ENCODE measurements at regions not wholly inside any gene's neighbourhood (a gene's known extent, or its start where the extent isn't known, plus 50 kb on each side); places are given as distances from the start of the nearest gene placed in this dataset.

- H3K27ac Mint-ChIP-seq = no peak overlapping the region
- H3K36me3 Mint-ChIP-seq = no peaks in the 10 kb centered on the region
- ATAC-seq = no peak
- H3K9me3 Mint-ChIP-seq = peaks cover 16 to 22% of the 10 kb centered on the region in 2 donors
- DNase-seq (ENCODE audit: low spot score in 2 of 2) = no peak
Observed at GRCh38 chr5:60195083-60195482, 301.6 kb upstream of the PDE4D start.

- DNase-seq (ENCODE audit: low spot score in 2 of 2) (no peak), ATAC-seq (no peak)
- Mint-ChIP-seq H3K36me3 (no peaks in the 10 kb centered on the region), H3K27ac (no peak overlapping the region), H3K9me3 (peaks cover 0 to 9% of the 10 kb centered on the region in 2 donors)
Observed at GRCh38 chr5:60185231-60186099, 291.9 kb upstream of the PDE4D start.

DNA sequence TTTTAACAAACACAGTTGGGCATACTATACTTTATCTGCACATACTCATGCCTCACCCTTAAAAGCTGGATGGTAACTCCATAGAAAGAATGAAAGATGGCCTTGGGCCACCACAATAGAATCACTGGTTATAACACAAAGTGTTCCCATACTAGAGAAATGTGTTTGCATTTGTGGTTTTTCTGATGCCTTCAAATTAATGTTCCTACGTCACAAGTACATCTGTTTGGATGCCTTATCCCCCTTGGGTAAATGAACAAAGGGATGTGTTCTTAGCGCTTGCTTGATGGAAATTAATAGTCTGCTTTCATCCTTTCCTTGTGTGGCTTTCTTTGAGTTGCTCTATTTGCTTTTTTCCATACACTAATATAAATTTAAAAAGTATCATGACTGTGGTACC lies 291.1 kb upstream of the PDE4D start:
- H3K9me3 Mint-ChIP-seq = peaks cover 0 to 5% of the 10 kb centered on the region in 2 donors
- H3K27ac Mint-ChIP-seq = no peak overlapping the region
- DNase-seq (ENCODE audit: low spot score in 2 of 2) (no peak), ATAC-seq (no peak)
- no peaks in the 10 kb centered on the region for H3K36me3 Mint-ChIP-seq

DNA sequence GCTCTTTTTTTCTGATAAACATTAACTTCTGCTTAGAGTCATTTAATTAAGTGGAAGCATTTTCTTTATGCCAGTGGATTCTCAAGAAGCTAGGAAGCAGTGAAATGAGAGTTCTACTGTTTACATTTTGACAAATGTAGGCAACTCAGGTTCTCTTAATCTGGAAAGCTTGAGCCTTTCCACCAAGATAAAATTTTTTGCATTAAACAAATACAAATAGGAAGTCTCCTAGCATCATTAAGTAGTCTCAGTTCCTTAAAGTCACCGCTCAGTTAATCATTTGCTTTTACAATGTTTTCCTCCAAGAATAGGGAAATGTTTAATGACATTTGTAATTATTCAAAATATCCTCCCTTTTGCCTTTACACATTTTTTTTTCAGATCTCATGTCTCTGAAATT lies 290.4 kb upstream of the PDE4D start:
- DNase-seq (ENCODE audit: low spot score in 2 of 2) (no peak), ATAC-seq (no peak)
- Mint-ChIP-seq H3K9me3 (peaks cover 0 to 4% of the 10 kb centered on the region in 2 donors), H3K27ac (no peak overlapping the region), H3K36me3 (no peaks in the 10 kb centered on the region)

DNA sequence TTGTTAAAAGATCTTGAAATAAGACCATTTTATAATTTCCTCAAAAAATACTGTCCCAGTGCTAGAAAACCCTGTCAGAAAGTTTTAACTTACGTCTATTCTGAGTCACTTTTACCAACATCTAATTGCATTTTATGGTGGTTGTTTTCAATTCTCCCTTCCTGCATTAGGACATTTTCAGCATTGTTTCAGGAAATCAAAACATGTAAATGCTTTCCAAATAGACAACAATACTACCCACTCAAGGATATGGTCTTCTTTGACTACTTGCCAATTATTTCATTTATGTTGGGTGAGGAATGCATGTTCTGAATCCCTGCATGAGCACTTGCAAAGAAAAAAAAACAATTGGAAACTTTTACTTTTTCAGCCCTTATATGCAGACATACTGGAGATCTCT lies 284.6 kb upstream of the PDE4D start:
- no peaks in the 10 kb centered on the region for H3K36me3 Mint-ChIP-seq
- DNase-seq (ENCODE audit: low spot score in 2 of 2) = no peak
- H3K9me3 Mint-ChIP-seq = peaks cover 15 to 18% of the 10 kb centered on the region in 2 donors
- no peak overlapping the region for H3K27ac Mint-ChIP-seq
- no peak for ATAC-seq

DNA sequence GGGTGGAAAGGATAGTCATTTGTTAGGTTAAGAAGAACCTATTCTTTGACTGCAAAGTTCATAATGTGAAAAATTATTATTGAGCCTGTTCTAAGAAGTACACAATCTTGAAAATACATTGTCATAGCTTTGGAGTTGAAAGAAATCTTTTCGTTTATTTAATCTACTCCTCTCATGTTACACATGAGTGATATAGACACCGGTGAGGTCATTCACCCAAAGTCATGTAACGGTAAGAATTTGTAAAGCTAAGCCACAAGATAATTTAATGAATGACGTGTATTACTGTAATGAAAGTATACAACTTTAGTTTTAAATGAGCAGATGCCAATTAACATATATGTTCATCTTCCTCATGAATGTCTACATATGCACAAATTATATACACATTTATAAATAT lies 284.1 kb upstream of the PDE4D start:
- H3K9me3 Mint-ChIP-seq = peaks cover 16 to 18% of the 10 kb centered on the region in 2 donors
- H3K36me3 Mint-ChIP-seq = no peaks in the 10 kb centered on the region
- ATAC-seq = no peak
- H3K27ac Mint-ChIP-seq = no peak overlapping the region
- no peak for DNase-seq (ENCODE audit: low spot score in 2 of 2)

- Mint-ChIP-seq H3K9me3 (peaks cover 18 to 26% of the 10 kb centered on the region in 2 donors), H3K27ac (no peak overlapping the region), H3K36me3 (no peaks in the 10 kb centered on the region)
- no peak for DNase-seq (ENCODE audit: low spot score in 2 of 2)
- ATAC-seq = no peak
Observed at GRCh38 chr5:60173667-60174066, 280.1 kb upstream of the PDE4D start.

GRCh38 chr5:60163762-60164161 lies 270.2 kb upstream of the PDE4D start:
- no peak overlapping the region for H3K27ac Mint-ChIP-seq

GRCh38 chr5:60162441-60162840 lies 268.9 kb upstream of the PDE4D start:
- DNase-seq (ENCODE audit: low spot score in 2 of 2) (no peak), ATAC-seq (no peak)
- Mint-ChIP-seq H3K36me3 (peaks cover 0 to under 1% of the 10 kb centered on the region in 2 donors), H3K9me3 (peaks cover 5 to 7% of the 10 kb centered on the region in 2 donors), H3K27ac (no peak overlapping the region)

More at GRCh38 chr5:60163762-60164161, 270.2 kb upstream of the PDE4D start:
- peaks cover 0 to 5% of the 10 kb centered on the region in 2 donors for H3K36me3 Mint-ChIP-seq
- H3K9me3 Mint-ChIP-seq = peaks cover 4 to 9% of the 10 kb centered on the region in 2 donors
- DNase-seq (ENCODE audit: low spot score in 2 of 2) (no peak), ATAC-seq (no peak)

- ATAC-seq (no peak), DNase-seq (ENCODE audit: low spot score in 2 of 2) (no peak)
- peaks cover 4 to 7% of the 10 kb centered on the region in 2 donors for H3K9me3 Mint-ChIP-seq
- no peak overlapping the region for H3K27ac Mint-ChIP-seq
- H3K36me3 Mint-ChIP-seq = no peaks in the 10 kb centered on the region
Observed at GRCh38 chr5:60161340-60161934, 267.9 kb upstream of the PDE4D start.

- Mint-ChIP-seq H3K9me3 (peaks cover 0 to 7% of the 10 kb centered on the region in 2 donors), H3K36me3 (no peaks in the 10 kb centered on the region), H3K27ac (no peak overlapping the region)
- DNase-seq (ENCODE audit: low spot score in 2 of 2) (no peak), ATAC-seq (no peak)
Observed at GRCh38 chr5:60149081-60149480, 255.6 kb upstream of the PDE4D start.

DNA sequence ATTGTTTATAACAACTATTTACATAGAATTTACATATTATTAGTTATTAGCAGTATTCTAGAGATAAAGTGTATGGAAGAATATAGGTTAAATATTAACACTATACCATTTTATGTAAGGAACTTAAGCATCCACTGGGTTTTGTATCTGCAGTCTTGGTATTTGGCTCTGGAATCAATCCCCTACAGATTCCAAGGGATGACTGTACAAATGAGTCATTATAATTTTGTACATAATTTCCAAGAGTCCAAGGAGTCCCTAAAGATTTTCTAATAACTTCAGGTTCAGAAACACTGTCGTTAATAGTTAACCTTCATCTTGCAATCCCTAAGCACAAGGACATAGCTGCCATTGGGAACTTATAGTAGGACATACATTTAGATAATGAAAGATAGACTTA lies 254.8 kb upstream of the PDE4D start:
- Mint-ChIP-seq H3K9me3 (peaks cover 0 to 7% of the 10 kb centered on the region in 2 donors), H3K36me3 (no peaks in the 10 kb centered on the region), H3K27ac (no peak overlapping the region)
- DNase-seq (ENCODE audit: low spot score in 2 of 2) = no peak
- ATAC-seq = no peak

DNA sequence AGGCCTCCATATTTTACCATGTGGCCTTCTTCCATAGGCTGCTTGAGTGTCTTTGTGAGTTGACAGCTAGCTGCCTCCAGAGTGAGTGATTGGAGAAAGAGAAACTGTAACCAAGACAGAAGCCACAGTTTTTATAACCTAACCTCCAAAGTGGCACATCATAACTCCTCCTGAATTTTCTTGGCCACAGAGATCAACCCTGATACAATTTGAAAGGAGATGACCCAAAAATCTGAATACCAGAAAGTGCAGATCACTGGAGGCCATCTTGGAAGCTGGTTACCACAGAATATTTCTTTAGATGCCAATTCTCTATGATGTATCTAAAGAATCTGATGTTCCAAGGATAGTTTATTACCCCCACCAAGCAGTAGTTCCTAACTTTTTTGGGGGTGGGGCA lies 254.3 kb upstream of the PDE4D start:
- H3K9me3 Mint-ChIP-seq = peaks cover 0 to 7% of the 10 kb centered on the region in 2 donors
- H3K27ac Mint-ChIP-seq = no peak overlapping the region
- ATAC-seq (no peak), DNase-seq (ENCODE audit: low spot score in 2 of 2) (no peak)
- H3K36me3 Mint-ChIP-seq = no peaks in the 10 kb centered on the region

- Mint-ChIP-seq H3K27ac (no peak overlapping the region), H3K9me3 (peaks cover 0 to 7% of the 10 kb centered on the region in 2 donors), H3K36me3 (no peaks in the 10 kb centered on the region)
- no peak for ATAC-seq
- no peak for DNase-seq (ENCODE audit: low spot score in 2 of 2)
Observed at GRCh38 chr5:60143942-60144549, 250.5 kb upstream of the PDE4D start.

DNA sequence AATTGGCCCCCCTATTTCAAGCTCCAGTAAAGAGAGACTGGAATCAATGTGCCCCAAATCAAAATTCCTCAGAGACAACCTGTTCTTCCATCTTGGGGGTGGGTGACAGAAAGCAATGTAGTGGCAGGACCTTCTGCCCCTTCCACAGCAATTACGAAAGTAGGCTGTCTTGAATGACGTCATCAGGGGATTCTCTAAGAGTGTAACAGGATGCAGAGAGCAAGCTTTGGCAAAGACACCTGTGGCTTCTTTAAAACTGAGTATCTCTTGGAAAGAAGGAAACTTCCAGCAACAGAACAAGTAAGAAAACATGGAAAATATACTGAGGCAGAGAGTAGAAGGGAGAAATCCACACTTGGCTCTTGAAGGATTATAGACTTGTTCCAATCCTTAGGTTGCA lies 247.6 kb upstream of the PDE4D start:
- Mint-ChIP-seq H3K9me3 (peaks cover 0 to 7% of the 10 kb centered on the region in 2 donors), H3K36me3 (no peaks in the 10 kb centered on the region)

DNA sequence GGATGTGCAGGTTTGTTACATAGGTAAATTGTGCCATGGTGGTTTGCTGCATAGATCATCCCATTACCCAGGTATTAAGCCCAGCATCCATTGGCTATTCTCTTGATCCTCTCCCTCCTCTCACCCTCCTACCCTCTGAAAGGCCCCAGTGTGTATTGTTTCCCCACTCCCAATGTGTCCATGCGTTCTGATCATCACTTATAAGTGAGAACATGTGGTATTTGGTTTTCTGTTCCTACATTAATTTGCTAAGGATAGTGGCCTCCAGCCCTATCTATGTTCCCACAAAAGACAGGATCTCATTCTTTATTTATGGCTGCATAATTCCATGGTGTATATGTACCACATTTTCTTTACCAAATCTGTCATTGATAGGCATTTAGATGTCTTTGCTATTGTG lies 243.3 kb upstream of the PDE4D start:
- ATAC-seq (no peak), DNase-seq (ENCODE audit: low spot score in 2 of 2) (no peak)
- Mint-ChIP-seq H3K36me3 (no peaks in the 10 kb centered on the region), H3K9me3 (peaks cover 0 to 11% of the 10 kb centered on the region in 2 donors), H3K27ac (no peak overlapping the region)

More for the DNA sequence above, 247.6 kb upstream of the PDE4D start:
- H3K27ac Mint-ChIP-seq = no peak overlapping the region
- ATAC-seq = no peak
- DNase-seq (ENCODE audit: low spot score in 2 of 2) = no peak

DNA sequence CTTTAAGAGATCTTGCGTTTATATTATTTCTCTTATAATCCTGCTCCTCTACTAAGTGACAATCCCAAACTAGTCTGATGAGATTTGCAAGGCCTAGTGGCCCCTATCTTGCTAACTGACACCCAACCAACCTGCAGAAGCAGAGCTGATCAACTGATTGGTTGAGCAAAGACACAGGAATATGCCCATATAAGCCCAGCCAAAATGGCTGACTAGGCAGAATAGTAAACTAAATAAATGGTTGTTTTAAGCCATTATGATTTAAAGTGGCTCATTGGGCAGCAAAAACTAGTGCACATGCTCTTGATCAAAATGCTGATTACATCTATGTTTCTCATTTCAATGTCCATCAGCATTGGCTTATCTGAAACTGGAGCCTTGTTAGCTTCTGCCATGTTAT lies 238.0 kb upstream of the PDE4D start:
- DNase-seq (ENCODE audit: low spot score in 2 of 2) (no peak), ATAC-seq (no peak)
- Mint-ChIP-seq H3K27ac (no peak overlapping the region), H3K9me3 (peaks cover 10 to 13% of the 10 kb centered on the region in 2 donors), H3K36me3 (no peaks in the 10 kb centered on the region)
